ENCODE measurements at regions not wholly inside any gene's neighbourhood (a gene's known extent, or its start where the extent isn't known, plus 50 kb on each side); places are given as distances from the start of the nearest gene placed in this dataset.

DNA sequence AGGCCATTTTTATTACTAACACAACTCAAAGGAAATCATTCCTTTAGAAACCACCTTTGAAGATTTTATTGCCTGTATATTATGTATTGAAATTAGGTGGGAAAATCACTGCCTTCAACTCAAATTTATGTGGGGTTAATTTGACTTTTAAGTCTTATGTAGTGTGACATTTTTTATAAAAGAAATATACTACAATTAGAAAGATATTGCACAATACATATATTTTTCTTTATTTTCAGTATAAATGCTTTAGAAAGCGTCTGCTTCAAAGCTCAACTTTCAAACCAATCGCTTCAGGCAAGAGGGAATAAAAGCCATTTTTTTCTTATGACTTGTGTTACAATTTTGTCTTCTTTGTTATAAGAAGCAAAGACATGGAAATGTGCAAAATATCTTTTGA, 337.4 kb upstream of the ZWINT start:
- TF ChIP-seq, protein P1, sequence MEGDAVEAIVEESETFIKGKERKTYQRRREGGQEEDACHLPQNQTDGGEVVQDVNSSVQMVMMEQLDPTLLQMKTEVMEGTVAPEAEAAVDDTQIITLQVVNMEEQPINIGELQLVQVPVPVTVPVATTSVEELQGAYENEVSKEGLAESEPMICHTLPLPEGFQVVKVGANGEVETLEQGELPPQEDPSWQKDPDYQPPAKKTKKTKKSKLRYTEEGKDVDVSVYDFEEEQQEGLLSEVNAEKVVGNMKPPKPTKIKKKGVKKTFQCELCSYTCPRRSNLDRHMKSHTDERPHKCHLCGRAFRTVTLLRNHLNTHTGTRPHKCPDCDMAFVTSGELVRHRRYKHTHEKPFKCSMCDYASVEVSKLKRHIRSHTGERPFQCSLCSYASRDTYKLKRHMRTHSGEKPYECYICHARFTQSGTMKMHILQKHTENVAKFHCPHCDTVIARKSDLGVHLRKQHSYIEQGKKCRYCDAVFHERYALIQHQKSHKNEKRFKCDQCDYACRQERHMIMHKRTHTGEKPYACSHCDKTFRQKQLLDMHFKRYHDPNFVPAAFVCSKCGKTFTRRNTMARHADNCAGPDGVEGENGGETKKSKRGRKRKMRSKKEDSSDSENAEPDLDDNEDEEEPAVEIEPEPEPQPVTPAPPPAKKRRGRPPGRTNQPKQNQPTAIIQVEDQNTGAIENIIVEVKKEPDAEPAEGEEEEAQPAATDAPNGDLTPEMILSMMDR (IDR thresholded peaks at IDR 0.05), result no peak
- no peak for TF ChIP-seq POLR2A (IDR thresholded peaks at IDR 0.05)
- no peak for TF ChIP-seq POLR2AphosphoS5 (IDR thresholded peaks at IDR 0.05)
- TF ChIP-seq EP300 (IDR thresholded peaks at IDR 0.05), result no peak

All from sigmoid colon (tissue), 4 donors.